ENCODE measurements at regions not wholly inside any gene's neighbourhood (a gene's known extent, or its start where the extent isn't known, plus 50 kb on each side); places are given as distances from the start of the nearest gene placed in this dataset.

- Mint-ChIP-seq H3K9me3 (peaks cover 3% of the 10 kb centered on the region), H3K4me1 (peaks cover 11% of the 10 kb centered on the region), H3K27me3 (ENCODE audit: low read depth) (peaks cover 5% of the 10 kb centered on the region), H3K4me3 (no peak overlapping the region), H3K27ac (ENCODE audit: unreplicated experiment) (no peak overlapping the region), H3K36me3 (ENCODE audit: low read depth) (peaks cover 7% of the 10 kb centered on the region)
- no peak for TF ChIP-seq CTCF (conservative IDR thresholded peaks at IDR 0.05)
- DNase-seq (ENCODE audit: low read depth, low spot score) = no peak
Observed at GRCh38 chr9:83182071-83182470, 119.1 kb upstream of the RASEF start.

- H3K9me3 Mint-ChIP-seq = peaks cover 8% of the 10 kb centered on the region
- peaks cover 7% of the 10 kb centered on the region for H3K36me3 Mint-ChIP-seq (ENCODE audit: low read depth)
- no peak overlapping the region for H3K4me3 Mint-ChIP-seq
- no peak overlapping the region for H3K27ac Mint-ChIP-seq (ENCODE audit: unreplicated experiment)
- H3K27me3 Mint-ChIP-seq (ENCODE audit: low read depth) = no peaks in the 10 kb centered on the region
- H3K4me1 Mint-ChIP-seq = no peaks in the 10 kb centered on the region
- no peak for DNase-seq (ENCODE audit: low read depth, low spot score)
- no peak for TF ChIP-seq CTCF (conservative IDR thresholded peaks at IDR 0.05)
Observed at GRCh38 chr9:83178717-83179116, 115.8 kb upstream of the RASEF start.

GRCh38 chr9:83177747-83178146, 114.8 kb upstream of the RASEF start:
- H3K4me3 Mint-ChIP-seq = no peak overlapping the region
- no peak overlapping the region for H3K27ac Mint-ChIP-seq (ENCODE audit: unreplicated experiment)
- no peaks in the 10 kb centered on the region for H3K4me1 Mint-ChIP-seq
- H3K36me3 Mint-ChIP-seq (ENCODE audit: low read depth) = peaks cover 7% of the 10 kb centered on the region
- TF ChIP-seq CTCF (conservative IDR thresholded peaks at IDR 0.05) = no peak
- no peaks in the 10 kb centered on the region for H3K27me3 Mint-ChIP-seq (ENCODE audit: low read depth)
- H3K9me3 Mint-ChIP-seq = peaks cover 8% of the 10 kb centered on the region
- no peak for DNase-seq (ENCODE audit: low read depth, low spot score)

- Mint-ChIP-seq H3K4me1 (no peaks in the 10 kb centered on the region), H3K36me3 (ENCODE audit: low read depth) (peaks cover 3% of the 10 kb centered on the region), H3K27me3 (ENCODE audit: low read depth) (no peaks in the 10 kb centered on the region), H3K4me3 (no peak overlapping the region), H3K27ac (ENCODE audit: unreplicated experiment) (no peak overlapping the region), H3K9me3 (peaks cover 12% of the 10 kb centered on the region)
- no peak for TF ChIP-seq CTCF (conservative IDR thresholded peaks at IDR 0.05)
- no peak for DNase-seq (ENCODE audit: low read depth, low spot score)
Observed at GRCh38 chr9:83167126-83167525, 104.2 kb upstream of the RASEF start.

GRCh38 chr9:83166372-83166771, 103.4 kb upstream of the RASEF start:
- TF ChIP-seq CTCF (conservative IDR thresholded peaks at IDR 0.05) = no peak
- Mint-ChIP-seq H3K27me3 (ENCODE audit: low read depth) (no peaks in the 10 kb centered on the region), H3K36me3 (ENCODE audit: low read depth) (no peaks in the 10 kb centered on the region), H3K27ac (ENCODE audit: unreplicated experiment) (no peak overlapping the region), H3K4me3 (no peak overlapping the region), H3K4me1 (no peaks in the 10 kb centered on the region), H3K9me3 (peaks cover 13% of the 10 kb centered on the region)
- no peak for DNase-seq (ENCODE audit: low read depth, low spot score)

GRCh38 chr9:83155733-83156132, 92.8 kb upstream of the RASEF start:
- Mint-ChIP-seq H3K9me3 (peaks cover 9% of the 10 kb centered on the region), H3K36me3 (ENCODE audit: low read depth) (peaks cover 4% of the 10 kb centered on the region), H3K27me3 (ENCODE audit: low read depth) (no peaks in the 10 kb centered on the region), H3K4me1 (no peaks in the 10 kb centered on the region), H3K27ac (ENCODE audit: unreplicated experiment) (no peak overlapping the region), H3K4me3 (no peak overlapping the region)
- no peak for DNase-seq (ENCODE audit: low read depth, low spot score)
- TF ChIP-seq CTCF (conservative IDR thresholded peaks at IDR 0.05) = no peak

Data from neural crest cell (in vitro differentiated cells).